ENCODE measurements at regions not wholly inside any gene's neighbourhood (a gene's known extent, or its start where the extent isn't known, plus 50 kb on each side); places are given as distances from the start of the nearest gene placed in this dataset.
"Not testable (repeated sequence)": the region's sequence is repeated elsewhere in the genome, so short reads cannot be mapped to it uniquely, and the experiment has no call there.

DNA sequence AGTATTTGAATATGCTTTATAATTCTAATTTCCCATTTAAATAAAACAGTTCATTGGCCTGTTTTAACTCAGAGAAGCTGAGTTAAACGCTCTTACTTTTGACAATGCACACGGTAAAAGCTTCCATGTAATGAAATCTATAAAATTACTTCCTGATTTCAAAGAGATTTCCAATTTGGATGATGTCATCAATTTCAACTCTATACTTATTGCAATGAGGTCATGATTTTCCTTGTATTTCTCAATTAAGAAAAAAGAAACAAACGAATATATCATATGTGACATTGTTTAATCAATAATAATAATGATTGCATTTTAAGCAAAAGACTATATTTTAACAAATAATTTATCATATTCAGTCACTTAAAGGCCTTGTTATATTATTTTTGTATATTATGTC lies 926.1 kb upstream of the MANEA start:
- no peaks in the 10 kb centered on the region for H3K27me3 Mint-ChIP-seq
- H3K27ac Mint-ChIP-seq: no peak overlapping the region
- H3K9me3 Mint-ChIP-seq: peaks cover 3 to 4% (median 4%) of the 10 kb centered on the region in 3 donors
- H3K4me3 Mint-ChIP-seq: no peak overlapping the region
- no peaks in the 10 kb centered on the region for H3K36me3 Mint-ChIP-seq
- no peaks in the 10 kb centered on the region for H3K4me1 Mint-ChIP-seq

DNA sequence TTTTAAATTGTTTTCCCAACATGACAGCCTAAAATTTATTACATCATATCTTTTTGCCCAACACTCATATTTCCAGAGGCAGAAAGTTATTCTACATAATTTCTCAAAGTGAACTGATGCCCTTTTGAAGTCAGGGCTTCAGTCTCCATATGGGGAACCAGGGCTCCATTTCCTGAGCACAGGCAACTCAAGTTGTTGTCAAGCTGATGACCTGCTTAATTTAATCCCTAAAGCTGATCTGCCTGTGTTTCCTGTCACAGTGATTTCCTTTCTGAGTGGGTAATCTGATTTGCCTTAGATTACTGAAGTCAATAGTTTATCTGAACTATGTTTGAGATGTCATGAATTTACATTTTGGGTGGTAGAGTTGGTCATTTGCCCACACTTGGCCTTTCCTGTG lies 932.1 kb upstream of the MANEA start:
- Mint-ChIP-seq H3K4me1 (no peaks in the 10 kb centered on the region), H3K27me3 (no peaks in the 10 kb centered on the region), H3K36me3 (peaks cover 1% of the 10 kb centered on the region), H3K9me3 (peaks cover 0 to 4% (median 0%) of the 10 kb centered on the region in 3 donors), H3K4me3 (no peak overlapping the region), H3K27ac (no peak overlapping the region)

- H3K27ac Mint-ChIP-seq: no peak overlapping the region
- H3K4me3 Mint-ChIP-seq: no peak overlapping the region
- H3K27me3 Mint-ChIP-seq: no peaks in the 10 kb centered on the region
Measured at GRCh38 chr6:94639564-94639963, 937.8 kb upstream of the MANEA start.

GRCh38 chr6:94636780-94637385 lies 940.5 kb upstream of the MANEA start:
- no peaks in the 10 kb centered on the region for H3K4me1 Mint-ChIP-seq
- H3K4me3 Mint-ChIP-seq: no peak overlapping the region
- peaks cover under 1% of the 10 kb centered on the region for H3K36me3 Mint-ChIP-seq
- H3K27ac Mint-ChIP-seq: no peak overlapping the region
- H3K9me3 Mint-ChIP-seq: peaks cover 0 to 5% (median 0%) of the 10 kb centered on the region in 3 donors
- no peaks in the 10 kb centered on the region for H3K27me3 Mint-ChIP-seq

More at GRCh38 chr6:94639564-94639963, 937.8 kb upstream of the MANEA start:
- Mint-ChIP-seq H3K36me3 (peaks cover 1% of the 10 kb centered on the region), H3K4me1 (no peaks in the 10 kb centered on the region), H3K9me3 (peaks cover 0 to 2% (median 0%) of the 10 kb centered on the region in 3 donors)

GRCh38 chr6:94623586-94623985 lies 953.7 kb upstream of the MANEA start:
- no peaks in the 10 kb centered on the region for H3K4me1 Mint-ChIP-seq
- no peaks in the 10 kb centered on the region for H3K36me3 Mint-ChIP-seq
- no peak overlapping the region for H3K4me3 Mint-ChIP-seq
- no peaks in the 10 kb centered on the region for H3K27me3 Mint-ChIP-seq
- no peak overlapping the region for H3K27ac Mint-ChIP-seq
- H3K9me3 Mint-ChIP-seq: peaks cover 0 to 7% (median 2%) of the 10 kb centered on the region in 3 donors

- Mint-ChIP-seq H3K4me3 (no peak overlapping the region), H3K9me3 (peaks cover 0 to 7% (median 2%) of the 10 kb centered on the region in 3 donors), H3K4me1 (no peaks in the 10 kb centered on the region), H3K27ac (no peak overlapping the region), H3K36me3 (no peaks in the 10 kb centered on the region), H3K27me3 (no peaks in the 10 kb centered on the region)
Measured at GRCh38 chr6:94622783-94623182, 954.6 kb upstream of the MANEA start.

GRCh38 chr6:94600636-94601035 lies 976.7 kb upstream of the MANEA start:
- Mint-ChIP-seq H3K36me3 (peaks cover 2% of the 10 kb centered on the region), H3K4me1 (no peaks in the 10 kb centered on the region), H3K9me3 (peaks cover 0 to 5% (median 0%) of the 10 kb centered on the region in 3 donors), H3K4me3 (no peak overlapping the region), H3K27me3 (no peaks in the 10 kb centered on the region), H3K27ac (no peak overlapping the region)

DNA sequence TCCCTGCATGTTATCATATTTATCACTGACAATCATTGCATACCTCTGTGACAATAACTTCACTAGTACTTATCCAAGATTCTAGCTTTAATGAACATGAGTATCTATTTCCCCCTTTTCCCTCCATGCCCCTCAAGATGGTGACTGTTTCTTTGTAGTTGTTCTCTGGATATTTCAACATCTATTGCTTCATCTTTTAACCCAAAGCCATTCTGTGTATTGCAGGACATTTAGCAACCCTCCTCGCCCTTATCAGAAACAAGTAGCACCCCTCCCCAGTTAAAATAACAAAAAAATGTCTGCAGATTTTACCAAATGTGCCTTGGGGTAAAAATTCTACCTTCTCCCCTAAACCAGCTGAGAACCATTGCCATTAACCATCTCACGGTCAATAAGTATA lies 979.8 kb upstream of the MANEA start:
- H3K27ac Mint-ChIP-seq: no peak overlapping the region
- H3K9me3 Mint-ChIP-seq: peaks cover 0 to under 1% (median 0%) of the 10 kb centered on the region in 3 donors
- no peaks in the 10 kb centered on the region for H3K27me3 Mint-ChIP-seq
- H3K36me3 Mint-ChIP-seq: peaks cover 2% of the 10 kb centered on the region
- H3K4me3 Mint-ChIP-seq: no peak overlapping the region
- H3K4me1 Mint-ChIP-seq: no peaks in the 10 kb centered on the region

DNA sequence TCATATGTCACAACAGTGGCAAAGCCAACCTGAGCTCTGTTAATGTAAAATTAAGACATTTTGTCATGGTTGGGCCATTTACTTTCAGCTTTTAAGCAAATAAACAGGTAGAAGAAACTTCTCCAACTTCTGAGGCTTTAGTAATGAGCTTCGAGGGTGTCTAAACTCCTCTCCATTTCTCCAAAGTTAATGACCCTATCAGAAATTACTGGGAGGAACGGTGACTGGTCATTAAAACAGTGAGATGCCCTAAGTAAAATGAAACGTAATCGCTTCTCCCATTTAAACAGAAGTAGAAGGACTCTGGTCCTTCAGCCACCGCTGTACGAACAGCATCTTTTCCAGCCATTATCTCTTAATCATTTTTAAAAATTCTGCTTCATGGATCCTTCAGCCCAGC lies 986.9 kb upstream of the MANEA start:
- H3K27ac Mint-ChIP-seq: no peak overlapping the region
- H3K4me3 Mint-ChIP-seq: no peak overlapping the region
- no peaks in the 10 kb centered on the region for H3K27me3 Mint-ChIP-seq
- no peaks in the 10 kb centered on the region for H3K4me1 Mint-ChIP-seq
- H3K9me3 Mint-ChIP-seq: peaks cover 0 to 4% (median 0%) of the 10 kb centered on the region in 3 donors
- no peaks in the 10 kb centered on the region for H3K36me3 Mint-ChIP-seq

- H3K27ac Mint-ChIP-seq: no peak overlapping the region
- peaks cover 0 to 4% (median 0%) of the 10 kb centered on the region in 3 donors for H3K9me3 Mint-ChIP-seq
Measured at GRCh38 chr6:94588301-94588700, 989.0 kb upstream of the MANEA start.

DNA sequence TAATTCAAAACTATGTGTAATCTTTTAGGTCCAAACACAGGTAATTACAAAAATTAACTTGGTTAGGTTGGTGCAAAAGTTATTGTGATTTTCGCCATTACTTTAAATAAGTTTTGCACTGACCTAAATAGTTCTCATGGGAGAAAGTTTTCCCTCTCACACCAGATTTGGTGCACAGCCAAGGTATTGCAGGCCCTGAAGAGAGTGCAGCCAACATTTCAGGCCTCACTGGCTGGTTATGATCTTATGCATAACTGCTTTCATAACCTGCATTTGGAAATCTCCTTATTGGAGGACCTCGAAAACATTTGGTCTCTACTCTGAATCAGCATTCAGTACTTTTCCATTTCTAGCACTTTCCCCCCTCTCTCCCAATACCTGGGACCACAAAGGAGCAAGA lies 993.1 kb upstream of the MANEA start:
- Mint-ChIP-seq H3K27ac (no peak overlapping the region), H3K4me1 (no peaks in the 10 kb centered on the region), H3K27me3 (no peaks in the 10 kb centered on the region), H3K9me3 (peaks cover 0 to 2% (median 0%) of the 10 kb centered on the region in 3 donors), H3K36me3 (no peaks in the 10 kb centered on the region), H3K4me3 (no peak overlapping the region)

More at GRCh38 chr6:94588301-94588700, 989.0 kb upstream of the MANEA start:
- H3K36me3 Mint-ChIP-seq: no peaks in the 10 kb centered on the region
- no peaks in the 10 kb centered on the region for H3K4me1 Mint-ChIP-seq
- H3K27me3 Mint-ChIP-seq: no peaks in the 10 kb centered on the region
- H3K4me3 Mint-ChIP-seq: no peak overlapping the region

- no peaks in the 10 kb centered on the region for H3K4me1 Mint-ChIP-seq
- no peak overlapping the region for H3K27ac Mint-ChIP-seq
- no peak overlapping the region for H3K4me3 Mint-ChIP-seq
- H3K27me3 Mint-ChIP-seq: no peaks in the 10 kb centered on the region
- no peaks in the 10 kb centered on the region for H3K36me3 Mint-ChIP-seq
- H3K9me3 Mint-ChIP-seq: peaks cover 0 to 4% (median 1%) of the 10 kb centered on the region in 3 donors
Measured at GRCh38 chr6:94570581-94570980, 1006.8 kb upstream of the MANEA start.

GRCh38 chr6:94562846-94563245 lies 1014.5 kb upstream of the MANEA start:
- no peak overlapping the region for H3K27ac Mint-ChIP-seq
- H3K36me3 Mint-ChIP-seq: no peaks in the 10 kb centered on the region
- no peak overlapping the region for H3K4me3 Mint-ChIP-seq
- H3K4me1 Mint-ChIP-seq: no peaks in the 10 kb centered on the region
- peaks cover 0 to 15% (median under 1%) of the 10 kb centered on the region in 3 donors for H3K9me3 Mint-ChIP-seq
- no peaks in the 10 kb centered on the region for H3K27me3 Mint-ChIP-seq

- H3K4me3 Mint-ChIP-seq: no peak overlapping the region
- H3K4me1 Mint-ChIP-seq: no peaks in the 10 kb centered on the region
- no peak overlapping the region for H3K27ac Mint-ChIP-seq
Measured at GRCh38 chr6:94559829-94560537, 1017.4 kb upstream of the MANEA start.

GRCh38 chr6:94557207-94557606 lies 1020.1 kb upstream of the MANEA start:
- not testable (repeated sequence) for H3K4me1 Mint-ChIP-seq, H3K27me3 Mint-ChIP-seq, H3K9me3 Mint-ChIP-seq, H3K27ac Mint-ChIP-seq, H3K36me3 Mint-ChIP-seq, H3K4me3 Mint-ChIP-seq

More at GRCh38 chr6:94559829-94560537, 1017.4 kb upstream of the MANEA start:
- H3K27me3 Mint-ChIP-seq: no peaks in the 10 kb centered on the region
- no peaks in the 10 kb centered on the region for H3K36me3 Mint-ChIP-seq
- peaks cover 0 to 12% (median 2%) of the 10 kb centered on the region in 3 donors for H3K9me3 Mint-ChIP-seq

- Mint-ChIP-seq H3K27me3 (no peaks in the 10 kb centered on the region), H3K27ac (no peak overlapping the region), H3K36me3 (no peaks in the 10 kb centered on the region), H3K4me3 (no peak overlapping the region), H3K4me1 (no peaks in the 10 kb centered on the region), H3K9me3 (peaks cover 3 to 9% (median 3%) of the 10 kb centered on the region in 3 donors)
Measured at GRCh38 chr6:94548201-94548600, 1029.1 kb upstream of the MANEA start.

Measured in IgD-negative memory B cell (primary cell).